Keratinocyte (primary cell): ENCODE measurements at regions not wholly inside any gene's neighbourhood (a gene's known extent, or its start where the extent isn't known, plus 50 kb on each side); places are given as distances from the start of the nearest gene placed in this dataset.

Experiments used
- CTCF ChIP-seq, 3 experiments: IDR thresholded peaks in 1 of 3; conservative IDR thresholded peaks in 1 of 3; optimal IDR thresholded peaks in 1 of 3; 2 replicates in 2 of 3; 3 replicates in 1 of 3; pipeline versions ENCODE3 to v1.5.1; 2011; ENCODE audit warnings: low read length in 3 of 3, mild to moderate bottlenecking in 3 of 3, moderate library complexity in 2 of 3, control low read depth in 1 of 3, inconsistent platforms in 1 of 3; ENCODE audit not compliant: insufficient read depth in 2 of 3; ENCODE audit errors: extremely low read depth in 1 of 3
- EZH2 ChIP-seq: IDR thresholded peaks from one replicate; pipeline ENCODE4 v1.6.1; 2012; ENCODE audit warnings: inconsistent platforms, mild to moderate bottlenecking, low read length, moderate library complexity

GRCh38 chr5:2015124-2015848 lies 132.6 kb upstream of the IRX4 start:
- TF ChIP-seq CTCF (optimal IDR thresholded peaks at IDR 0.05 in 1 of 3, IDR thresholded peaks at IDR 0.05 in 1 of 3, conservative IDR thresholded peaks at IDR 0.05 in 1 of 3; ENCODE audit: extremely low read depth in 1 of 3, insufficient read depth in 2 of 3, low read length in 3 of 3) (no peak), EZH2 (no peak)
